ENCODE measurements at regions not wholly inside any gene's neighbourhood (a gene's known extent, or its start where the extent isn't known, plus 50 kb on each side); places are given as distances from the start of the nearest gene placed in this dataset.
"Not testable (repeated sequence)": the region's sequence is repeated elsewhere in the genome, so short reads cannot be mapped to it uniquely, and the experiment has no call there.

- H3K4me1 ChIP-seq (ENCODE audit: control insufficient read depth in 3 of 3, insufficient read depth in 3 of 3, low read length in 3 of 3); H3K4me3 ChIP-seq (ENCODE audit: low read length in 3 of 3); H3K27ac ChIP-seq (ENCODE audit: low read depth, low read length); H3K9ac ChIP-seq (ENCODE audit: low read depth in 1 of 3, low read length in 3 of 3); H3K27me3 ChIP-seq (ENCODE audit: control insufficient read depth in 3 of 3, insufficient read depth in 3 of 3, low read length in 3 of 3); H3K36me3 ChIP-seq (ENCODE audit: control insufficient read depth in 3 of 3, insufficient read depth in 3 of 3, low read length in 3 of 3); H3K9me3 ChIP-seq (ENCODE audit: control insufficient read depth in 3 of 3, low read length in 3 of 3): not testable (repeated sequence)
These were observed 183.1 kb downstream of the CD83 start for GRCh38 chr6:14300721-14301120.

- H3K27me3 ChIP-seq (ENCODE audit: control insufficient read depth in 3 of 3, insufficient read depth in 3 of 3, low read length in 3 of 3); H3K9ac ChIP-seq (ENCODE audit: low read depth in 1 of 3, low read length in 3 of 3); H3K4me1 ChIP-seq (ENCODE audit: control insufficient read depth in 3 of 3, insufficient read depth in 3 of 3, low read length in 3 of 3); H3K36me3 ChIP-seq (ENCODE audit: control insufficient read depth in 3 of 3, insufficient read depth in 3 of 3, low read length in 3 of 3); H3K9me3 ChIP-seq (ENCODE audit: control insufficient read depth in 3 of 3, low read length in 3 of 3); H3K27ac ChIP-seq (ENCODE audit: low read depth, low read length); H3K4me3 ChIP-seq (ENCODE audit: low read length in 3 of 3): not testable (repeated sequence)
These were observed 183.9 kb downstream of the CD83 start for GRCh38 chr6:14301477-14301876.

- Histone ChIP-seq H3K4me3 (ENCODE audit: low read length in 3 of 3) (no peak overlapping the region), H3K9ac (ENCODE audit: low read depth in 1 of 3, low read length in 3 of 3) (no peak overlapping the region), H3K9me3 (ENCODE audit: control insufficient read depth in 3 of 3, low read length in 3 of 3) (no peaks in the 10 kb centered on the region), H3K36me3 (ENCODE audit: control insufficient read depth in 3 of 3, insufficient read depth in 3 of 3, low read length in 3 of 3) (no peaks in the 10 kb centered on the region), H3K27ac (ENCODE audit: low read depth, low read length) (no peak overlapping the region), H3K4me1 (ENCODE audit: control insufficient read depth in 3 of 3, insufficient read depth in 3 of 3, low read length in 3 of 3) (peaks cover 0 to 5% (median 2%) of the 10 kb centered on the region in 3 donors), H3K27me3 (ENCODE audit: control insufficient read depth in 3 of 3, insufficient read depth in 3 of 3, low read length in 3 of 3) (peaks cover 0 to 8% (median 0%) of the 10 kb centered on the region in 3 donors)
These were observed 187.6 kb downstream of the CD83 start for GRCh38 chr6:14305131-14305530.

- H3K9ac ChIP-seq (ENCODE audit: low read depth in 1 of 3, low read length in 3 of 3): no peak overlapping the region
These were observed 188.1 kb downstream of the CD83 start for GRCh38 chr6:14305624-14306023.

GRCh38 chr6:14306151-14306906 is 188.8 kb downstream of the CD83 start:
- H3K9ac ChIP-seq (ENCODE audit: low read depth in 1 of 3, low read length in 3 of 3): no peak overlapping the region
- no peaks in the 10 kb centered on the region for H3K9me3 ChIP-seq (ENCODE audit: control insufficient read depth in 3 of 3, low read length in 3 of 3)
- H3K27me3 ChIP-seq (ENCODE audit: control insufficient read depth in 3 of 3, insufficient read depth in 3 of 3, low read length in 3 of 3): peaks cover 0 to 8% (median 0%) of the 10 kb centered on the region in 3 donors
- H3K4me3 ChIP-seq (ENCODE audit: low read length in 3 of 3): no peak overlapping the region
- peaks cover 0 to 5% (median 2%) of the 10 kb centered on the region in 3 donors for H3K4me1 ChIP-seq (ENCODE audit: control insufficient read depth in 3 of 3, insufficient read depth in 3 of 3, low read length in 3 of 3)
- no peak overlapping the region for H3K27ac ChIP-seq (ENCODE audit: low read depth, low read length)
- H3K36me3 ChIP-seq (ENCODE audit: control insufficient read depth in 3 of 3, insufficient read depth in 3 of 3, low read length in 3 of 3): no peaks in the 10 kb centered on the region

More at GRCh38 chr6:14305624-14306023, 188.1 kb downstream of the CD83 start:
- no peak overlapping the region for H3K27ac ChIP-seq (ENCODE audit: low read depth, low read length)
- no peaks in the 10 kb centered on the region for H3K9me3 ChIP-seq (ENCODE audit: control insufficient read depth in 3 of 3, low read length in 3 of 3)
- peaks cover 0 to 8% (median 0%) of the 10 kb centered on the region in 3 donors for H3K27me3 ChIP-seq (ENCODE audit: control insufficient read depth in 3 of 3, insufficient read depth in 3 of 3, low read length in 3 of 3)
- no peaks in the 10 kb centered on the region for H3K36me3 ChIP-seq (ENCODE audit: control insufficient read depth in 3 of 3, insufficient read depth in 3 of 3, low read length in 3 of 3)
- H3K4me3 ChIP-seq (ENCODE audit: low read length in 3 of 3): no peak overlapping the region
- H3K4me1 ChIP-seq (ENCODE audit: control insufficient read depth in 3 of 3, insufficient read depth in 3 of 3, low read length in 3 of 3): peaks cover 0 to 5% (median 2%) of the 10 kb centered on the region in 3 donors

- Histone ChIP-seq H3K9me3 (ENCODE audit: control insufficient read depth in 3 of 3, low read length in 3 of 3) (no peaks in the 10 kb centered on the region), H3K9ac (ENCODE audit: low read depth in 1 of 3, low read length in 3 of 3) (no peak overlapping the region), H3K27ac (ENCODE audit: low read depth, low read length) (no peak overlapping the region), H3K27me3 (ENCODE audit: control insufficient read depth in 3 of 3, insufficient read depth in 3 of 3, low read length in 3 of 3) (peaks cover 0 to 8% (median 0%) of the 10 kb centered on the region in 3 donors), H3K4me1 (ENCODE audit: control insufficient read depth in 3 of 3, insufficient read depth in 3 of 3, low read length in 3 of 3) (peaks cover 0 to 5% (median 2%) of the 10 kb centered on the region in 3 donors), H3K4me3 (ENCODE audit: low read length in 3 of 3) (no peak overlapping the region), H3K36me3 (ENCODE audit: control insufficient read depth in 3 of 3, insufficient read depth in 3 of 3, low read length in 3 of 3) (no peaks in the 10 kb centered on the region)
These were observed 191.9 kb downstream of the CD83 start for GRCh38 chr6:14309516-14309915.

GRCh38 chr6:14309951-14310445 is 192.4 kb downstream of the CD83 start:
- Histone ChIP-seq H3K27ac (ENCODE audit: low read depth, low read length) (no peak overlapping the region), H3K9ac (ENCODE audit: low read depth in 1 of 3, low read length in 3 of 3) (no peak overlapping the region), H3K27me3 (ENCODE audit: control insufficient read depth in 3 of 3, insufficient read depth in 3 of 3, low read length in 3 of 3) (peaks cover 0 to 8% (median 0%) of the 10 kb centered on the region in 3 donors), H3K4me1 (ENCODE audit: control insufficient read depth in 3 of 3, insufficient read depth in 3 of 3, low read length in 3 of 3) (peaks cover 0 to 5% (median 2%) of the 10 kb centered on the region in 3 donors), H3K9me3 (ENCODE audit: control insufficient read depth in 3 of 3, low read length in 3 of 3) (no peaks in the 10 kb centered on the region), H3K4me3 (ENCODE audit: low read length in 3 of 3) (no peak overlapping the region), H3K36me3 (ENCODE audit: control insufficient read depth in 3 of 3, insufficient read depth in 3 of 3, low read length in 3 of 3) (no peaks in the 10 kb centered on the region)

GRCh38 chr6:14310960-14311359 is 193.4 kb downstream of the CD83 start:
- H3K9me3 ChIP-seq (ENCODE audit: control insufficient read depth in 3 of 3, low read length in 3 of 3): no peaks in the 10 kb centered on the region
- no peak overlapping the region for H3K4me3 ChIP-seq (ENCODE audit: low read length in 3 of 3)
- no peaks in the 10 kb centered on the region for H3K4me1 ChIP-seq (ENCODE audit: control insufficient read depth in 3 of 3, insufficient read depth in 3 of 3, low read length in 3 of 3)
- no peak overlapping the region for H3K9ac ChIP-seq (ENCODE audit: low read depth in 1 of 3, low read length in 3 of 3)
- no peak overlapping the region for H3K27ac ChIP-seq (ENCODE audit: low read depth, low read length)
- H3K36me3 ChIP-seq (ENCODE audit: control insufficient read depth in 3 of 3, insufficient read depth in 3 of 3, low read length in 3 of 3): no peaks in the 10 kb centered on the region
- peaks cover 0 to 8% (median 0%) of the 10 kb centered on the region in 3 donors for H3K27me3 ChIP-seq (ENCODE audit: control insufficient read depth in 3 of 3, insufficient read depth in 3 of 3, low read length in 3 of 3)

- Histone ChIP-seq H3K4me1 (ENCODE audit: control insufficient read depth in 3 of 3, insufficient read depth in 3 of 3, low read length in 3 of 3) (no peaks in the 10 kb centered on the region), H3K27me3 (ENCODE audit: control insufficient read depth in 3 of 3, insufficient read depth in 3 of 3, low read length in 3 of 3) (peaks cover 0 to 8% (median 0%) of the 10 kb centered on the region in 3 donors), H3K4me3 (ENCODE audit: low read length in 3 of 3) (no peak overlapping the region), H3K36me3 (ENCODE audit: control insufficient read depth in 3 of 3, insufficient read depth in 3 of 3, low read length in 3 of 3) (no peaks in the 10 kb centered on the region), H3K9ac (ENCODE audit: low read depth in 1 of 3, low read length in 3 of 3) (no peak overlapping the region), H3K9me3 (ENCODE audit: control insufficient read depth in 3 of 3, low read length in 3 of 3) (no peaks in the 10 kb centered on the region), H3K27ac (ENCODE audit: low read depth, low read length) (no peak overlapping the region)
These were observed 195.0 kb downstream of the CD83 start for GRCh38 chr6:14312587-14312986.

- no peaks in the 10 kb centered on the region for H3K4me1 ChIP-seq (ENCODE audit: control insufficient read depth in 3 of 3, insufficient read depth in 3 of 3, low read length in 3 of 3)
- no peak overlapping the region for H3K4me3 ChIP-seq (ENCODE audit: low read length in 3 of 3)
- no peaks in the 10 kb centered on the region for H3K36me3 ChIP-seq (ENCODE audit: control insufficient read depth in 3 of 3, insufficient read depth in 3 of 3, low read length in 3 of 3)
- H3K27ac ChIP-seq (ENCODE audit: low read depth, low read length): no peak overlapping the region
- H3K9me3 ChIP-seq (ENCODE audit: control insufficient read depth in 3 of 3, low read length in 3 of 3): no peaks in the 10 kb centered on the region
- no peak overlapping the region for H3K9ac ChIP-seq (ENCODE audit: low read depth in 1 of 3, low read length in 3 of 3)
- H3K27me3 ChIP-seq (ENCODE audit: control insufficient read depth in 3 of 3, insufficient read depth in 3 of 3, low read length in 3 of 3): peaks cover 0 to 10% (median 0%) of the 10 kb centered on the region in 3 donors
These were observed 195.7 kb downstream of the CD83 start for GRCh38 chr6:14313248-14313647.
